ENCODE measurements at regions not wholly inside any gene's neighbourhood (a gene's known extent, or its start where the extent isn't known, plus 50 kb on each side); places are given as distances from the start of the nearest gene placed in this dataset.

DNA sequence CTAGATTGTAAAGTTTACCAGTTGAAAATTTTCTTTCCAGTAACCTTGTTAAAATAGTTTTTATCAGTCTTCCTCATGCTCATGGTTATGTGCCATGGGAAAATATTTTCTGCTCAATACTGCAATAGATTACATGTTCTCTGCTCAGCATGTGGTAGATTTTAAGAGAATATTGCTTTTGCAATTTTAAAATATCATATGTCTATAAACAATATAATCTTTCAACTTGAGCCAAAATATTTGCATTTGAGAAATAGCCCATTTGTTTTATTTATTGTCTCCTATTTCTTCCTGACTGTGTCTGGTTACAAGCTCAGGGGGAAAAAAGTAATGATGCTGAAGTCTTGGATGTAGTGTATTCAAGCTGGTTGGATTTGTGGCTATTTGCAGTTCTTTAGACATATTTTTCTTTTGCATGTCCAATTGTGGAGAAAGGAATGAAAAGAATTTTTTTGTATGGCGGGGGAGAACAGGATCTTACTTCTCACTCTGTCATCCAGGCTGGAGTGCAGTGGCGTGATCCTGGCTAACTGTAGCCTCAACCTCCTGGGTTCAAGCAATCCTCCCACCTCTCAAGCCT, 342.6 kb upstream of the NAV3 start:
- DNase-seq: no peak

DNA sequence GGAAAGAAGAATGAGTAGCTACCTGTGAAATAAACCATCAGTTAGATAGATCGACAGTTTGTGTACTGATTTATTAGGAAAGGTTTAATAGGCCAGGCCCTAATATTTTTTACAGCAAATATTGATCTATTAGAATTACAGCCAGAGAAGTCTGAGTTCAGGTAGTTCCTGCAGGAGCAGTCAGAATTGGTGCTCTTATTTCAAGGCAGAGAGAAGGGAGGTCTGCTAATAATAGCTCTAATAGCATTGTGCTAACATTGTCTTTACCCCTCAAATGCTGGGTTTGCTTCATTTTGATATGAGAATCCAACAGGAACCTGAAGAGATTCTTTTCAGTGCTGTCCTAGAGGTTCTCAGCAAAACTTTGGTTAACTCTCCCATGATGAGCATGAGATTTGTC, 343.8 kb upstream of the NAV3 start:
- no peak for DNase-seq

DNA sequence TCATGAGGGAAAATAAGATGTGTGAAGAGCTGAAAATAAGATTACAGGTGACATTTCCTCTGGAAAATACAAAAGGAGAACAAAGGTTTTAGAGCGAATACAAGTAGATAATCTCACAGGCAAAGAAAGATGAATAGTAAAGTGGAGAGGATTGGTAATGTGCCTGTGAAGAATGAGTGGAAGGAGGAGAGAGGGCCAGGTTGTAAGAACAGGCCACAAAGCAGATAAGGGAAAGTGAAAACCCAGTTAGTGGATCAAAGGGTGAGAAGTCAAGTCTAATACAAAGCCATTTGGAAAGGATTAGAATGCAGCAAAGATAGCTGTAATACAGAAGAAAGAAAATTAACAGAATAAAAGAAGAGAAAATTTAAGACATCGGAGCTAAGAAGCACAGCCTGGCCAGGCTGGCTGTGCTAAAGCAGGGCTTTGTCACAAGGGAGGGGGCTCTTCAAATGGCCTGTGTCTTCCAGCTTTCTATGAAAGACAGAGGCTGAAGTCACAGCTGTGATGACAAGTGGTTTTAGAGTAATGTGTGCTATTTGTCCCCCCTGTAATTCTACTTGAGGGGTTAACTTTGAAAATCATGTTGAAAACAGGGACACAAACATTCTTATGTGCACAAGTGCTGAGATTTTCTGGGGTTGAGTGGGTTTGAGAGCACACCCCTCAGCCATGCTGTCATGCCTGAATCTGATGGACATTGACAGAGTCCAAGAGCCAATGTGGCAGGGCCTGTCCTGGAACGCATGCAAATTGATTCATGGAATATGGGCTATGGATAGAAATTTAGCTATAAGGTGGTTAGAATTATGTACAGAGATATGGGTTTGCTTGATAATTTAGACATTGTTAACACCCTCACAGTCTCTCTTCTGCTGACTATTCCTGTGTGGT, 344.5 kb upstream of the NAV3 start:
- no peak for DNase-seq

- DNase-seq: no peak
Observed at GRCh38 chr12:77481687-77482086, 349.0 kb upstream of the NAV3 start.

GRCh38 chr12:77477907-77478533, 352.7 kb upstream of the NAV3 start:
- DNase-seq: no peak

- DNase-seq: no peak
Observed at GRCh38 chr12:77471801-77472200, 358.9 kb upstream of the NAV3 start.

DNA sequence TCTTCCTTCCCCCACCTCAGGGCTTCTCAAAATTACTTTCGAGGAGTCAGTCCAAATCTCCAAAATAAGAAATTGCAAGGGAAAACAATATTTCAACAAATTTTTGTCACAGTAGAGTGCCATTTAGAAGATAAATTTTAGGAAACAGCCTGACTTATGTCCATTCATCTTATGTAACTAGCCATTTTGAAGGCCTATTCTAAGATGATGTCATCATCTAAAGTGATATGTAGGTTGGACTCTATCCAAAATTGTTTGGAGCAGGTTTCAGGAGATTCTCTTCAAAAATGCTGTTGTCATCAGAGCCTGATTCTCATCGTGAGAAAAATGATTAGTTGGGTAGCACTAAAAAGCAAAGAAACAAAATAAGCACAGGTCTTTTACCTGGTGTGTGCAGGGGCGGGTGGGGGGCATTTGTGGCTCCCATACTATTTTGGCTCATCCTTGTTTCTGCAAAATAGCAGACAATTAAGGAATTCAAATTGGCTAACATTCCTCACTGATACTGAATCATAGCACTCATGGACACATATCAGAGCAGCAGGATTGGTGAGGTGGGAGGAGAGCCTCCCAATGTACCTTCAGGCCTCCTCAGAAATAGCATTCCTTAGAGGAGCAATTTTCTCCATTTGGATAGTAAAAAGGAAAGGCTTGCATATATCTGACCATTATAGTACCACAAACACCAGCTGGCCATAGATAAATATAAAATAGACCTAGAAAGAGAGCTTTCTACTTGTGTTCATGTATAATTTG, 360.9 kb upstream of the NAV3 start:
- no peak for DNase-seq

- no peak for DNase-seq
Observed at GRCh38 chr12:77442633-77443032, 377.3 kb upstream of the E2F7 start.

- DNase-seq: no peak
Observed at GRCh38 chr12:77439749-77440148, 374.4 kb upstream of the E2F7 start.

DNA sequence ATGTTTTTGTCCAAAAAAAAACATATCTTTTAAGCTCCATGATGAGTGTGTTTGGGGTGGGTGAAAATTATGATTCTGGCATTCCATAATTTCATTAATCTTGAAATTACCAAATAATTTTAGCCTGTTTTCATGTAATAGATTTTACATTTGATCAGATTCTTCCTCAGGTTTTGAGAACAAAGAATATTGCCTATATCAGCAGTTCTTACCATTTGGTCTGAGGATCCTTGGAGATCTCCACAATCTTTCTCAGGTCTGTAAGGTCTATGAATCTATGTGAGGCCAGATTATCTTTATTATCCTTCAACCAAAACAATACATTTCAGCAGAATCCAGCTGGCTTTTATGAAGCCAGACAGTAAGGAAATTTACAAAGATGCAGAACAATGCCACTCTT, 373.3 kb upstream of the E2F7 start:
- no peak for DNase-seq

DNA sequence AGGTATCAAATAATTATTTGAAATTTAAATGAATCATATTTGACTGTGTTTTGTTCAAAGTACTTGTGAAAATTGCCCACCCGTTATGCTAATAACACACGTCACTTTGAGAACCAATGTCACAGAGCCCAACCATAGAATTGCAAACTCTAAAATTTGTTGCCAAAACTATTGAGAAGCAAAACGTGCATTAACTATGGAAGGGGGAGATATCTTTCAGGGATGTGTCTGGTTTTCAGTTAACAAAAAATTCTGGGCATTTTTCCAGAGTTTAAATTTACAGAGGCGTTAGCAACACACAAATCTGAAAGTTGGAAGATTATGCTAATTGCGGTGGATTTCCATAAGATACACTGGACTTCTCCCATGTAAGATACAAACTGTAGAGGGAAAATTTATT, 371.8 kb upstream of the E2F7 start:
- no peak for DNase-seq

GRCh38 chr12:77435446-77436091, 370.2 kb upstream of the E2F7 start:
- no peak for DNase-seq

DNA sequence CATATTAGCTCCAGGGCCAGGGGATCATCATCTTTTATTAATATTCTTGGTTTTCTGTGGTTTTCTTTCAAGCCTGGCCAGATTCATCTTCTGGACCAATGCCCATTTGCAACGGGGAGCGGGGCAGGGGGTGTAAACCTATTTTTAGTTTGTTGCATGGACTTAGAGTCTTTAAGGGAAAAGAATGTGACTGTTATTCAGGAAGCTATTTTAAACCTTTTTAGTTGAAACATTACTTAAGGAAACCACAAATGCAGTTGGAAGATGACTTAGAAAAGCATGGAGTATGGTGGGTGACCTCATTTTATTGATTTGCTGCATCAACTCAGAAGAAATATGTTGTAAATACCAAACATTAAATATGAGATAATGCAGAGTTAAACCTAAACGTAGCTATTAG, 368.4 kb upstream of the E2F7 start:
- no peak for DNase-seq

DNA sequence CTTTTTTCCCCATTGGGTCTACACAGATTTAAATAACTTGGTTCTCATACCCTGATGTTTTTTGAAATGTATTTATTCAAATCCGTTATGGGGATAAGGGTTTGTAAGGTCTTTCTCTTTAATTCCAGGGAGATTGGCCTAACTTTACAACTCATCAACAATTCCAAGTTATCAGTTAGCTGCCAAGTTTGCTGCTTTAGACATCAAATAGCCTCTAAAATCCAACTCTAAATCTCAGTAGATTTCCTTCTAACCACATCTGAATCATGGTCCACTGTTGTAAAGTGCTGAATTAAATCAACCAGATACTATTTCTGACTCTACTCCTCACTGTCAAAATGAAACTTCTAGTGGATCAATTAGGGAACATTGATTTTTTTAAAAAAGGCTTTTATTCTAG, 364.1 kb upstream of the E2F7 start:
- DNase-seq: no peak

- no peak for DNase-seq
Observed at GRCh38 chr12:77421152-77421551, 355.8 kb upstream of the E2F7 start.

DNA sequence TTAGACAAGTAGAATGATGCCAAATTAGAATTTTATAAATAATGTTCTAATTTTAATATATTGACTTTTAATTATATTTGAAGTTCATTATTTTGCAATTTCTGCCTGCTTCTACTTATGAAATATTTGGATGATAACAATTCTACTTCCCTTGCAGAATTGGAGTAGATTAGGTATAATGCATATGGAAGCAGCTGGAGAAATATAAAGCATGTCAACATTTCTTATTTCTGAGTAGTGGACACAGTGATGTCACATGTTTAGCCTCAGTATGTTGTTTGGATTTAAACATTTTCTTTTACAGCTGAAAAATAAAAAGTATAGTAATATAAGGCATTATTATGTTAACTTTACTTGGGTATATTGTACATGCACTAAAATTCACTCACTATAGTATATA, 344.2 kb upstream of the E2F7 start:
- DNase-seq: no peak

DNA sequence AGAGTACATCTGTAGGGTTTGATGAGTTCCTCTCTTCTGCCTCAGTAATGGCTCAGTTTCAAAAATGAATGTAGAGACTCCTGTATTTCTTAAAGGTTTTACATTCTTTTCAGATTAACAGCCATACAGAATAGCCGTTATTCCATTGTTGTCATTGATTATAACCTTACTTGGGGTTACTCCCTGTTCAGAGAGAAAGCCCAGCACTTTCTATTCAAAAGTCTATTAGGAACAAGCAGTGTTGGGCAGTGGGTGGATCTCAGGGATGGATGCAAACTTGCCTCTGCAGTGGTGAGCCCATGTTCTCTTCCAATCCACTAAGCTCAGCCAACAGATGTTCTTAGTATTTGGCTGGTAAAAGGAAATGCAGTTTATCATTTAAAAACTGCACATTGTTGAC, 342.6 kb upstream of the E2F7 start:
- DNase-seq: no peak

- no peak for DNase-seq
Observed at GRCh38 chr12:77406219-77406905, 341.0 kb upstream of the E2F7 start.

GRCh38 chr12:77402716-77403115, 337.3 kb upstream of the E2F7 start:
- DNase-seq: no peak

GRCh38 chr12:77401770-77402081, 336.4 kb upstream of the E2F7 start:
- DNase-seq: no peak

- no peak for DNase-seq
Observed at GRCh38 chr12:77401064-77401769, 335.8 kb upstream of the E2F7 start.
